Esophagus (tissue), 2 donors: ENCODE measurements at regions not wholly inside any gene's neighbourhood (a gene's known extent, or its start where the extent isn't known, plus 50 kb on each side); places are given as distances from the start of the nearest gene placed in this dataset.

Experiments used
- H3K27ac ChIP-seq, 2 donors: one replicate each; pipeline ENCODE4 v1.5.1; 2013; ENCODE audit warnings: low read depth in 2 of 2, mild to moderate bottlenecking in 2 of 2, inconsistent platforms in 1 of 2, low read length in 1 of 2, moderate library complexity in 1 of 2
- H3K27me3 ChIP-seq, 2 donors: one replicate each; pipeline ENCODE4 v1.6.1; 2013; ENCODE audit warnings: low read length in 2 of 2, control low read depth in 1 of 2, mild to moderate bottlenecking in 1 of 2; ENCODE audit not compliant: insufficient read depth in 2 of 2, control insufficient read depth in 1 of 2
- H3K36me3 ChIP-seq, 2 donors: one replicate each; pipeline ENCODE4 v1.6.1; 2013; ENCODE audit warnings: low read length in 1 of 2; ENCODE audit not compliant: control insufficient read depth in 2 of 2, insufficient read depth in 2 of 2
- H3K4me1 ChIP-seq, 2 donors: one replicate each; pipeline ENCODE4 v1.6.1; 2013; ENCODE audit warnings: low read length in 1 of 2; ENCODE audit not compliant: control insufficient read depth in 2 of 2, insufficient read depth in 2 of 2
- H3K4me3 ChIP-seq, 2 donors: one replicate each; pipeline ENCODE4 v1.5.1; 2013; ENCODE audit warnings: low read length in 2 of 2, mild to moderate bottlenecking in 2 of 2, low read depth in 1 of 2, moderate library complexity in 1 of 2
- H3K9me3 ChIP-seq, 2 donors: one replicate each; pipeline ENCODE4 v1.6.1; 2013; ENCODE audit warnings: mild to moderate bottlenecking in 2 of 2, low read depth in 1 of 2, low read length in 1 of 2, moderate library complexity in 1 of 2; ENCODE audit not compliant: control insufficient read depth in 2 of 2, insufficient read depth in 1 of 2
- WGBS, 2 donors: extraction: QIAGEN DNeasy Blood & Tissue Kit; methylation state at CpG; one replicate each; pipeline ENCODE4 v1.1.7; 2013; 5-methylcytosine and 5-hydroxymethylcytosine counted together
- donor health status: healthy with polysubstance abuse.
- donor health status: Bipolar disorder and iron deficiency.

GRCh38 chr20:39358052-39358451, 395.9 kb downstream of the DHX35 start:
- Histone ChIP-seq H3K4me1 (no peaks in the 10 kb centered on the region), H3K27me3 (no peaks in the 10 kb centered on the region), H3K9me3 (no peaks in the 10 kb centered on the region), H3K36me3 (no peaks in the 10 kb centered on the region), H3K27ac (no peak overlapping the region), H3K4me3 (no peak overlapping the region)
- WGBS, 2 donors: 66 to 79% methylated on average over 1 of the region's 1 CpG

- WGBS, 2 donors: 88 to 94% methylated on average over 1 of the region's 1 CpG
- no peak overlapping the region for H3K27ac ChIP-seq
- no peaks in the 10 kb centered on the region for H3K36me3 ChIP-seq
- no peak overlapping the region for H3K4me3 ChIP-seq
- no peaks in the 10 kb centered on the region for H3K4me1 ChIP-seq
- H3K27me3 ChIP-seq: no peaks in the 10 kb centered on the region
- no peaks in the 10 kb centered on the region for H3K9me3 ChIP-seq
Observed at GRCh38 chr20:39356908-39357307, 394.8 kb downstream of the DHX35 start.

GRCh38 chr20:39349240-39349639, 387.1 kb downstream of the DHX35 start:
- Histone ChIP-seq H3K4me1 (no peaks in the 10 kb centered on the region), H3K27me3 (no peaks in the 10 kb centered on the region), H3K9me3 (peaks cover 2 to 11% of the 10 kb centered on the region in 2 donors), H3K36me3 (no peaks in the 10 kb centered on the region), H3K27ac (no peak overlapping the region), H3K4me3 (no peak overlapping the region)
- WGBS, 2 donors: 91 to 93% methylated on average over 4 of the region's 4 CpGs

GRCh38 chr20:39347626-39348025, 385.5 kb downstream of the DHX35 start:
- H3K36me3 ChIP-seq: no peaks in the 10 kb centered on the region
- WGBS, 2 donors: 86 to 90% methylated on average over 5 of the region's 5 CpGs
- no peaks in the 10 kb centered on the region for H3K4me1 ChIP-seq
- no peak overlapping the region for H3K27ac ChIP-seq
- no peaks in the 10 kb centered on the region for H3K27me3 ChIP-seq
- no peak overlapping the region for H3K4me3 ChIP-seq
- H3K9me3 ChIP-seq: peaks cover 2 to 11% of the 10 kb centered on the region in 2 donors

GRCh38 chr20:39342463-39342862, 380.3 kb downstream of the DHX35 start:
- peaks cover 0 to under 1% of the 10 kb centered on the region in 2 donors for H3K9me3 ChIP-seq
- H3K27ac ChIP-seq: no peak overlapping the region
- no peaks in the 10 kb centered on the region for H3K4me1 ChIP-seq
- WGBS, 2 donors: 52 to 75% methylated on average over 1 of the region's 1 CpG
- no peak overlapping the region for H3K4me3 ChIP-seq
- no peaks in the 10 kb centered on the region for H3K27me3 ChIP-seq
- H3K36me3 ChIP-seq: no peaks in the 10 kb centered on the region

GRCh38 chr20:39338469-39339376, 376.6 kb downstream of the DHX35 start:
- H3K9me3 ChIP-seq: no peaks in the 10 kb centered on the region
- H3K4me3 ChIP-seq: no peak overlapping the region
- H3K4me1 ChIP-seq: no peaks in the 10 kb centered on the region
- no peaks in the 10 kb centered on the region for H3K27me3 ChIP-seq
- H3K36me3 ChIP-seq: no peaks in the 10 kb centered on the region
- WGBS, 2 donors: 66 to 77% methylated on average over 6 of the region's 6 CpGs
- H3K27ac ChIP-seq: no peak overlapping the region

GRCh38 chr20:39333211-39333610, 371.1 kb downstream of the DHX35 start:
- Histone ChIP-seq H3K4me1 (no peaks in the 10 kb centered on the region), H3K36me3 (no peaks in the 10 kb centered on the region), H3K27me3 (no peaks in the 10 kb centered on the region), H3K4me3 (no peak overlapping the region), H3K27ac (no peak overlapping the region), H3K9me3 (no peaks in the 10 kb centered on the region)
- 70 to 76% methylated on average over 3 of the region's 3 CpGs for WGBS, 2 donors

GRCh38 chr20:39328347-39328746, 366.2 kb downstream of the DHX35 start:
- Histone ChIP-seq H3K27ac (no peak overlapping the region), H3K4me3 (no peak overlapping the region), H3K9me3 (no peaks in the 10 kb centered on the region), H3K27me3 (no peaks in the 10 kb centered on the region), H3K36me3 (no peaks in the 10 kb centered on the region), H3K4me1 (peaks cover 0 to 2% of the 10 kb centered on the region in 2 donors)
- 71 to 76% methylated on average over 4 of the region's 4 CpGs for WGBS, 2 donors

GRCh38 chr20:39326050-39326449, 363.9 kb downstream of the DHX35 start:
- peaks cover 0 to 2% of the 10 kb centered on the region in 2 donors for H3K4me1 ChIP-seq
- 66 to 68% methylated on average over 3 of the region's 3 CpGs for WGBS, 2 donors
- no peaks in the 10 kb centered on the region for H3K9me3 ChIP-seq

GRCh38 chr20:39318911-39319310, 356.8 kb downstream of the DHX35 start:
- Histone ChIP-seq H3K4me1 (no peaks in the 10 kb centered on the region), H3K4me3 (no peak overlapping the region), H3K27me3 (peaks cover 0 to 3% of the 10 kb centered on the region in 2 donors), H3K27ac (no peak overlapping the region), H3K9me3 (no peaks in the 10 kb centered on the region), H3K36me3 (no peaks in the 10 kb centered on the region)
- 29 to 54% methylated on average over 2 of the region's 2 CpGs for WGBS, 2 donors

More at GRCh38 chr20:39326050-39326449, 363.9 kb downstream of the DHX35 start:
- H3K4me3 ChIP-seq: no peak overlapping the region
- H3K36me3 ChIP-seq: no peaks in the 10 kb centered on the region
- no peak overlapping the region for H3K27ac ChIP-seq
- H3K27me3 ChIP-seq: no peaks in the 10 kb centered on the region
